Neural progenitor cell (in vitro differentiated cells): ENCODE measurements at regions not wholly inside any gene's neighbourhood (a gene's known extent, or its start where the extent isn't known, plus 50 kb on each side); places are given as distances from the start of the nearest gene placed in this dataset.
A peak's percentile ranks its signal among the peaks of the same experiment; 100 is the strongest.

ENCODE experiments used
- DNase-seq: peaks from one replicate; pipeline ENCODE4 v3.0.0-alpha.2; 2016; ENCODE audit warnings: low spot score
- H2AFZ ChIP-seq: fragments of 200-600 bp; sonication (generic); replicated peaks from 2 replicates; pipeline ENCODE4 v1.6.1; 2016; ENCODE audit warnings: antibody characterized with exemption
- H3F3A ChIP-seq: fragments of 200-600 bp; sonication (generic); 2 replicates; pipeline ENCODE4 v1.6.1; 2016; ENCODE audit warnings: antibody characterized with exemption, low read depth
- H3K27ac ChIP-seq: fragments of 200-600 bp; sonication (generic); 2 replicates; pipeline ENCODE4 v1.5.1; 2016; ENCODE audit warnings: mild to moderate bottlenecking
- H3K27me3 ChIP-seq: fragments of 200-600 bp; sonication (generic); 2 replicates; pipeline ENCODE4 v1.6.1; 2016; ENCODE audit warnings: mild to moderate bottlenecking, moderate library complexity
- H3K36me3 ChIP-seq: fragments of 200-600 bp; sonication (generic); 2 replicates; pipeline ENCODE4 v1.5.1; 2016
- H3K4me1 ChIP-seq: fragments of 200-600 bp; sonication (generic); 2 replicates; pipeline ENCODE4 v1.6.1; 2016; ENCODE audit warnings: mixed run types
- H3K4me2 ChIP-seq: fragments of 200-600 bp; sonication (generic); 2 replicates; pipeline ENCODE4 v1.6.1; 2016
- H3K4me3 ChIP-seq: fragments of 200-600 bp; sonication (generic); 2 replicates; pipeline ENCODE4 v1.5.1; 2016
- H3K79me2 ChIP-seq: fragments of 200-600 bp; sonication (generic); 2 replicates; pipeline ENCODE4 v1.6.1; 2016; ENCODE audit warnings: low read depth
- H3K9ac ChIP-seq: fragments of 200-600 bp; sonication (generic); 2 replicates; pipeline ENCODE4 v1.6.1; 2016
- H3K9me3 ChIP-seq: fragments of 200-600 bp; sonication (generic); 2 replicates; pipeline ENCODE4 v1.5.1; 2016; ENCODE audit warnings: low read depth
- H4K20me1 ChIP-seq: fragments of 200-600 bp; sonication (generic); 2 replicates; pipeline ENCODE4 v1.6.1; 2016; ENCODE audit warnings: low read depth
- H3K27ac Mint-ChIP-seq: 3 replicates; pipeline ENCODE4 v1.8.0; 2021; ENCODE audit warnings: mixed read lengths
- H3K27me3 Mint-ChIP-seq: 2 replicates; pipeline ENCODE4 v1.8.0; 2022; ENCODE audit warnings: low read depth, mild to moderate bottlenecking, inconsistent platforms, moderate library complexity, mixed read lengths; ENCODE audit not compliant: insufficient read depth
- H3K36me3 Mint-ChIP-seq: 3 replicates; pipeline ENCODE4 v1.8.0; 2021; ENCODE audit warnings: mixed read lengths
- H3K4me1 Mint-ChIP-seq: 3 replicates; pipeline ENCODE4 v1.8.0; 2021; ENCODE audit warnings: mixed read lengths
- H3K4me3 Mint-ChIP-seq: 3 replicates; pipeline ENCODE4 v1.8.0; 2021; ENCODE audit warnings: mild to moderate bottlenecking, moderate library complexity, mixed read lengths
- H3K9me3 Mint-ChIP-seq: 3 replicates; pipeline ENCODE4 v1.8.0; 2020; ENCODE audit warnings: mixed read lengths
- CTCF ChIP-seq: fragments of 200-600 bp; sonication (generic); IDR thresholded peaks from 2 replicates; pipeline ENCODE4 v1.5.1; 2017; ENCODE audit warnings: antibody characterized with exemption, mild to moderate bottlenecking
- EZH2 ChIP-seq: fragments of 200-600 bp; sonication (generic); IDR thresholded peaks from 2 replicates; pipeline ENCODE4 v1.6.1; 2017; ENCODE audit warnings: antibody characterized with exemption, mild to moderate bottlenecking, moderate library complexity
- EZH2phosphoT487 ChIP-seq: fragments of 200-600 bp; sonication (generic); IDR thresholded peaks from 2 replicates; pipeline ENCODE4 v1.6.1; 2017; ENCODE audit warnings: antibody characterized with exemption

- DNase-seq, result peak; percentile 60
- H3K9me3 Mint-ChIP-seq, result peaks cover 3% of the 10 kb centered on the region
- no peaks in the 10 kb centered on the region for H3K4me1 Mint-ChIP-seq
- Histone ChIP-seq H3K4me3 (no peak overlapping the region), H3K4me2 (no peak overlapping the region), H3K9ac (no peak overlapping the region), H3F3A (no peaks in the 10 kb centered on the region), H2AFZ (peak overlapping the region; percentile 86), H3K36me3 (no peaks in the 10 kb centered on the region), H3K27ac (no peak overlapping the region), H3K79me2 (no peaks in the 10 kb centered on the region), H4K20me1 (no peaks in the 10 kb centered on the region), H3K9me3 (no peaks in the 10 kb centered on the region), H3K27me3 (no peaks in the 10 kb centered on the region), H3K4me1 (no peaks in the 10 kb centered on the region)
- TF ChIP-seq CTCF (peak; percentile 72), EZH2 (no peak)
- H3K27ac Mint-ChIP-seq, result no peak overlapping the region
- no peak overlapping the region for H3K4me3 Mint-ChIP-seq
- H3K36me3 Mint-ChIP-seq, result no peaks in the 10 kb centered on the region
- H3K27me3 Mint-ChIP-seq, result no peaks in the 10 kb centered on the region
Measured at GRCh38 chr3:87167628-87168456, 59.3 kb upstream of the CHMP2B start.

GRCh38 chr3:87164245-87164644 is 62.9 kb upstream of the CHMP2B start:
- Histone ChIP-seq H3K9ac (no peak overlapping the region), H3K9me3 (no peaks in the 10 kb centered on the region), H3K79me2 (no peaks in the 10 kb centered on the region), H3K4me2 (no peak overlapping the region), H3K4me3 (no peak overlapping the region), H3K27ac (no peak overlapping the region), H4K20me1 (no peaks in the 10 kb centered on the region), H3K36me3 (no peaks in the 10 kb centered on the region), H2AFZ (no peak overlapping the region), H3F3A (no peaks in the 10 kb centered on the region), H3K27me3 (no peaks in the 10 kb centered on the region), H3K4me1 (peaks cover 13% of the 10 kb centered on the region)
- peaks cover 11% of the 10 kb centered on the region for H3K4me1 Mint-ChIP-seq
- TF ChIP-seq EZH2phosphoT487 (no peak), CTCF (no peak), EZH2 (no peak)
- H3K4me3 Mint-ChIP-seq, result no peak overlapping the region
- peaks cover 3% of the 10 kb centered on the region for H3K9me3 Mint-ChIP-seq
- no peaks in the 10 kb centered on the region for H3K36me3 Mint-ChIP-seq
- H3K27ac Mint-ChIP-seq, result no peak overlapping the region
- no peak for DNase-seq
- H3K27me3 Mint-ChIP-seq, result peaks cover 2% of the 10 kb centered on the region

GRCh38 chr3:87161851-87162250 is 65.3 kb upstream of the CHMP2B start:
- Mint-ChIP-seq H3K4me1 (peaks cover 11% of the 10 kb centered on the region), H3K4me3 (no peak overlapping the region), H3K9me3 (peaks cover 3% of the 10 kb centered on the region), H3K27ac (no peak overlapping the region), H3K27me3 (peaks cover 2% of the 10 kb centered on the region), H3K36me3 (no peaks in the 10 kb centered on the region)
- Histone ChIP-seq H3K79me2 (no peaks in the 10 kb centered on the region), H3K9ac (no peak overlapping the region), H3K4me1 (peaks cover 13% of the 10 kb centered on the region), H2AFZ (no peak overlapping the region), H3K27ac (no peak overlapping the region), H4K20me1 (no peaks in the 10 kb centered on the region), H3K4me3 (no peak overlapping the region), H3K36me3 (no peaks in the 10 kb centered on the region), H3K9me3 (no peaks in the 10 kb centered on the region), H3K4me2 (no peak overlapping the region), H3K27me3 (no peaks in the 10 kb centered on the region), H3F3A (no peaks in the 10 kb centered on the region)
- DNase-seq, result no peak
- TF ChIP-seq CTCF (no peak), EZH2phosphoT487 (no peak), EZH2 (no peak)
